Natural killer cell (primary cell): ENCODE measurements at regions not wholly inside any gene's neighbourhood (a gene's known extent, or its start where the extent isn't known, plus 50 kb on each side); places are given as distances from the start of the nearest gene placed in this dataset.
A peak's percentile ranks its signal among the peaks of the same experiment; 100 is the strongest.
"Not testable (repeated sequence)": the region's sequence is repeated elsewhere in the genome, so short reads cannot be mapped to it uniquely, and the experiment has no call there.

Experiments
- ATAC-seq, 3 donors: fragments of 150-1000 bp in 2 of 3; fragments of 200-7000 bp in 1 of 3; cut with Tn5 transposase; 1 replicate in 1 of 3; 2 replicates in 2 of 3; pipeline ENCODE4 v1.10.0; 2021; ENCODE audit warnings: mild to moderate bottlenecking in 2 of 3, moderate library complexity in 2 of 3
- DNase-seq, 2 donors: peaks; one replicate each; pipeline versions ENCODE4 v3.0.0 to v3.0.0-alpha.2; 2013 to 2021; ENCODE audit warnings: mixed read lengths in 1 of 2
- H3K27ac ChIP-seq: one replicate; pipeline ENCODE4 v1.5.1; 2013; ENCODE audit warnings: mild to moderate bottlenecking, low read length
- H3K27me3 ChIP-seq: one replicate; pipeline ENCODE4 v1.6.1; 2013; ENCODE audit warnings: low read length; ENCODE audit not compliant: control insufficient read depth, insufficient read depth
- H3K36me3 ChIP-seq: one replicate; pipeline ENCODE4 v1.6.1; 2013; ENCODE audit warnings: low read length; ENCODE audit not compliant: control insufficient read depth, insufficient read depth
- H3K4me1 ChIP-seq: one replicate; pipeline ENCODE4 v1.6.1; 2013; ENCODE audit warnings: low read length; ENCODE audit not compliant: control insufficient read depth, insufficient read depth
- H3K4me3 ChIP-seq: one replicate; pipeline ENCODE4 v1.5.1; 2013; ENCODE audit warnings: low read length
- H3K9me3 ChIP-seq: one replicate; pipeline ENCODE4 v1.6.1; 2013; ENCODE audit warnings: low read length; ENCODE audit not compliant: control insufficient read depth, insufficient read depth
- H3K27ac Mint-ChIP-seq, 2 donors: one replicate each; pipeline ENCODE4 v1.8.0; 2022; ENCODE audit warnings: mild to moderate bottlenecking in 2 of 2, mixed read lengths in 2 of 2, moderate library complexity in 1 of 2
- H3K27me3 Mint-ChIP-seq, 2 donors: one replicate each; pipeline ENCODE4 v1.8.0; 2022; ENCODE audit warnings: low read depth in 2 of 2, mixed read lengths in 2 of 2
- H3K36me3 Mint-ChIP-seq: one replicate; pipeline ENCODE4 v1.8.0; 2022; ENCODE audit warnings: mixed read lengths
- H3K4me1 Mint-ChIP-seq, 2 donors: one replicate each; pipeline ENCODE4 v1.8.0; 2022; ENCODE audit warnings: mixed read lengths in 2 of 2
- H3K4me3 Mint-ChIP-seq: one replicate; pipeline ENCODE4 v1.8.0; 2022; ENCODE audit warnings: mild to moderate bottlenecking, moderate library complexity, mixed read lengths
- H3K9me3 Mint-ChIP-seq, 2 donors: one replicate each; pipeline ENCODE4 v1.8.0; 2022; ENCODE audit warnings: mixed read lengths in 2 of 2
- CTCF ChIP-seq: fragments of 200-600 bp; IDR thresholded peaks from one replicate; pipeline ENCODE4 v1.8.0; 2022; ENCODE audit warnings: antibody characterized with exemption
- WGBS: methylation state at CpG from one replicate; pipeline ENCODE4 v1.1.7; 2013; ENCODE audit warnings: missing lambda C conversion rate; ENCODE audit not compliant: insufficient coverage; 5-methylcytosine and 5-hydroxymethylcytosine counted together
- intact Hi-C: fragments of 100-400 bp; cut with micrococcal nuclease; formaldehyde crosslinking; loops from one replicate; pipeline ENCODE4 v1.14.2; 2022

- H3K36me3 Mint-ChIP-seq, H3K36me3 ChIP-seq, ATAC-seq, H3K27ac ChIP-seq, DNase-seq, H3K27me3 Mint-ChIP-seq, H3K9me3 Mint-ChIP-seq, H3K27ac Mint-ChIP-seq, H3K27me3 ChIP-seq, intact Hi-C loops, H3K4me3 ChIP-seq: not testable (repeated sequence)
- peak overlapping the region; percentile 31 for H3K4me3 Mint-ChIP-seq
- WGBS = 61% methylated on average over 12 of the region's 12 CpGs
- peaks cover 50% of the 10 kb centered on the region for H3K4me1 ChIP-seq
- peaks cover 25% of the 10 kb centered on the region for H3K9me3 ChIP-seq
- peaks cover 22 to 35% of the 10 kb centered on the region in 2 donors for H3K4me1 Mint-ChIP-seq
These were observed 86.0 kb upstream of the SFSWAP start for GRCh38 chr12:131624756-131625501.

- H3K36me3 ChIP-seq, H3K4me3 ChIP-seq, intact Hi-C loops, H3K27me3 ChIP-seq, H3K36me3 Mint-ChIP-seq, H3K9me3 Mint-ChIP-seq, H3K27me3 Mint-ChIP-seq: not testable (repeated sequence)
- DNase-seq (peak in 1 of 2 donors; percentile 56), ATAC-seq (peak in 2 of 3 donors; percentile 38 to 52)
- Mint-ChIP-seq H3K4me3 (peak overlapping the region; percentile 64), H3K27ac (peak overlapping the region; percentile 78 to 80), H3K4me1 (peaks cover 34 to 47% of the 10 kb centered on the region in 2 donors)
- 60% methylated on average over 16 of the region's 21 CpGs for WGBS
- peaks cover 52% of the 10 kb centered on the region for H3K4me1 ChIP-seq
- peak overlapping the region; percentile 52 for H3K27ac ChIP-seq
- peaks cover 25% of the 10 kb centered on the region for H3K9me3 ChIP-seq
These were observed 84.7 kb upstream of the SFSWAP start for GRCh38 chr12:131625966-131626722.

- peaks cover 25% of the 10 kb centered on the region for H3K9me3 ChIP-seq
- H3K27me3 ChIP-seq, intact Hi-C loops, H3K36me3 ChIP-seq, H3K9me3 Mint-ChIP-seq, H3K4me3 ChIP-seq, H3K27me3 Mint-ChIP-seq, H3K36me3 Mint-ChIP-seq: not testable (repeated sequence)
- peaks cover 60% of the 10 kb centered on the region for H3K4me1 ChIP-seq
- 4% methylated on average over 15 of the region's 29 CpGs for WGBS
- H3K27ac Mint-ChIP-seq = peak overlapping the region; percentile 87 to 90
- H3K27ac ChIP-seq = peak overlapping the region; percentile 60
- H3K4me1 Mint-ChIP-seq = peaks cover 45 to 52% of the 10 kb centered on the region in 2 donors
- peak; percentile 57 to 79 for DNase-seq
- peak in 1 of 3 donors; percentile 14 for ATAC-seq
- peak overlapping the region; percentile 77 for H3K4me3 Mint-ChIP-seq
These were observed 83.5 kb upstream of the SFSWAP start for GRCh38 chr12:131627151-131628022.

- Histone ChIP-seq H3K9me3 (peaks cover 25% of the 10 kb centered on the region), H3K4me1 (peaks cover 61% of the 10 kb centered on the region), H3K4me3 (no peak overlapping the region), H3K27ac (no peak overlapping the region), H3K27me3 (no peaks in the 10 kb centered on the region), H3K36me3 (no peaks in the 10 kb centered on the region)
- ATAC-seq (peak in 1 of 3 donors; percentile 27), DNase-seq (no peak)
- Mint-ChIP-seq H3K36me3 (no peaks in the 10 kb centered on the region), H3K4me3 (peak overlapping the region; percentile 77), H3K27me3 (no peaks in the 10 kb centered on the region), H3K9me3 (peaks cover 3 to 4% of the 10 kb centered on the region in 2 donors), H3K27ac (peak overlapping the region; percentile 87 to 90), H3K4me1 (peaks cover 50 to 60% of the 10 kb centered on the region in 2 donors)
- WGBS = 86% methylated on average over 17 of the region's 20 CpGs
- intact Hi-C loops = no loop called here
- TF ChIP-seq CTCF = no peak
These were observed 82.7 kb upstream of the SFSWAP start for GRCh38 chr12:131628023-131628740.
